ENCODE measurements at regions not wholly inside any gene's neighbourhood (a gene's known extent, or its start where the extent isn't known, plus 50 kb on each side); places are given as distances from the start of the nearest gene placed in this dataset.

DNA sequence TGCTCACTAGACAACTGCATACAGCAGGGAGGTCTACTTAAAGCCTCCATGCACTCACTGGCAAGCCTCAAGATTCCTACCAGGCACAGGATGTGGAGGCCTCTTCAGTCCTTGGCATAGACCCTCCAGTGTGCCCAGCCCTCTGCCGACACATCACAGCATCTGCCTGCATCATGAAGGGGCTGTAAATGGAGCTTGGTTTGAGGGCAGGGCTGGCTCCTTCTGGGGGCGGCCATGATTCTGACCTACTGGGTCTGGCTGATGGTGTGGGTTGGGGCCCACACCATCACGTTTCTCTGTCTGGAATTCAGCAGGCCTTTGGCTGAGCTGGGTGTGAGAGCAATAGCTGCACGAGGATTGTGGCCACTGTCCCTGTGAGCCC is 84.9 kb upstream of the SHB start:
- Histone ChIP-seq H3K4me3 (ENCODE audit: low read length, poor library complexity, severe bottlenecking) (no peak overlapping the region), H4K20me1 (ENCODE audit: insufficient read depth, low read length, poor library complexity, severe bottlenecking) (no peaks in the 10 kb centered on the region), H3K4me1 (ENCODE audit: insufficient read depth, low read length, poor library complexity, severe bottlenecking) (no peaks in the 10 kb centered on the region), H3K9me2 (replicated peaks; ENCODE audit: low read depth, low read length) (no peaks in the 10 kb centered on the region), H3K4me2 (ENCODE audit: low read depth, low read length, poor library complexity, severe bottlenecking) (no peak overlapping the region), H3K9ac (ENCODE audit: low read depth, low read length, poor library complexity, severe bottlenecking) (no peak overlapping the region), H3K27me3 (ENCODE audit: insufficient read depth, low read length, poor library complexity, severe bottlenecking) (no peaks in the 10 kb centered on the region), H3K79me2 (ENCODE audit: insufficient read depth, low read length) (no peaks in the 10 kb centered on the region), H3F3A (ENCODE audit: low read depth) (no peaks in the 10 kb centered on the region), H2AFZ (ENCODE audit: low read length) (no peak overlapping the region), H3K36me3 (ENCODE audit: insufficient read depth, low read length) (no peaks in the 10 kb centered on the region), H3K9me3 (ENCODE audit: insufficient read depth, low read depth, low read length) (no peaks in the 10 kb centered on the region)
- TF ChIP-seq, protein P1, sequence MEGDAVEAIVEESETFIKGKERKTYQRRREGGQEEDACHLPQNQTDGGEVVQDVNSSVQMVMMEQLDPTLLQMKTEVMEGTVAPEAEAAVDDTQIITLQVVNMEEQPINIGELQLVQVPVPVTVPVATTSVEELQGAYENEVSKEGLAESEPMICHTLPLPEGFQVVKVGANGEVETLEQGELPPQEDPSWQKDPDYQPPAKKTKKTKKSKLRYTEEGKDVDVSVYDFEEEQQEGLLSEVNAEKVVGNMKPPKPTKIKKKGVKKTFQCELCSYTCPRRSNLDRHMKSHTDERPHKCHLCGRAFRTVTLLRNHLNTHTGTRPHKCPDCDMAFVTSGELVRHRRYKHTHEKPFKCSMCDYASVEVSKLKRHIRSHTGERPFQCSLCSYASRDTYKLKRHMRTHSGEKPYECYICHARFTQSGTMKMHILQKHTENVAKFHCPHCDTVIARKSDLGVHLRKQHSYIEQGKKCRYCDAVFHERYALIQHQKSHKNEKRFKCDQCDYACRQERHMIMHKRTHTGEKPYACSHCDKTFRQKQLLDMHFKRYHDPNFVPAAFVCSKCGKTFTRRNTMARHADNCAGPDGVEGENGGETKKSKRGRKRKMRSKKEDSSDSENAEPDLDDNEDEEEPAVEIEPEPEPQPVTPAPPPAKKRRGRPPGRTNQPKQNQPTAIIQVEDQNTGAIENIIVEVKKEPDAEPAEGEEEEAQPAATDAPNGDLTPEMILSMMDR (conservative IDR thresholded peaks at IDR 0.05; ENCODE audit: low read length): no peak
- no peak for TF ChIP-seq EZH2phosphoT487 (IDR thresholded peaks at IDR 0.05; ENCODE audit: borderline replicate concordance)

DNA sequence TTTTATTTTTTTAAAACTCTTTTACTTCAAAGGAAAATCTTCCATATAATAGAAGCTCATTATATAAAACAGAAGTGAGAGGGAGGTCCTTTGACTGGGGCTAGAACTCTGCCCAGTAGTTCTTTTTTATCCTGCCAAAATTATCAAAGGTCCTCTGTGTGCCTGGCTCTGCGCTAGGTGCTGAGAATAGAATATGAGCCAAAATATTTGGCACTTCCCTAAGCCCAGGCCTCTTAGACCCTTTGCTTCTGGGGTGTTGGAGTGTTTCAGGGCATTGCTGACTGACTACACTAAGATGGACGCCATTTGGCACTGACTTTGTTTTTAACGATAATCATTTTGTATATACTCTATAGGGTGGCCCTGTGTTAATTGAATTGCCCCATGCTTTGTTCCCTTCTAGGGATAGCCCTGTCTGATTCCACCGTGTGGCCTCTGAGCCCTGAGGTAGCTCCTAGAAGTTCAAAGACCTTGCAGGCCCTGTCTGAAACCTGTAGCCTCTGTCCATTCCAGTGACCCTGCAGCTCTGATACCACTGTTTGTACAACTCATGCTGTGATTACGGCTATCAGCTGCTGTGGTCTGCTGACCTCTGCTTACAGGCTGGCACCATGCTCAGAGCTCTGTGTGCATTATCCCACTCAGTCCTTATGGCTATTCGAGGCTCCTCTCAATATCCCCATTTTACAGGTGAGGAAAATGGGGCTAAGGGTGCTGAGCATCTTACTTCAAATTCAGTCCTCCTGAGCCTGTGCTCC is 84.3 kb upstream of the SHB start:
- TF ChIP-seq EZH2phosphoT487 (IDR thresholded peaks at IDR 0.05; ENCODE audit: borderline replicate concordance): no peak
- TF ChIP-seq, protein P1 (conservative IDR thresholded peaks at IDR 0.05; ENCODE audit: low read length): no peak
- H3F3A ChIP-seq (ENCODE audit: low read depth): no peaks in the 10 kb centered on the region

DNA sequence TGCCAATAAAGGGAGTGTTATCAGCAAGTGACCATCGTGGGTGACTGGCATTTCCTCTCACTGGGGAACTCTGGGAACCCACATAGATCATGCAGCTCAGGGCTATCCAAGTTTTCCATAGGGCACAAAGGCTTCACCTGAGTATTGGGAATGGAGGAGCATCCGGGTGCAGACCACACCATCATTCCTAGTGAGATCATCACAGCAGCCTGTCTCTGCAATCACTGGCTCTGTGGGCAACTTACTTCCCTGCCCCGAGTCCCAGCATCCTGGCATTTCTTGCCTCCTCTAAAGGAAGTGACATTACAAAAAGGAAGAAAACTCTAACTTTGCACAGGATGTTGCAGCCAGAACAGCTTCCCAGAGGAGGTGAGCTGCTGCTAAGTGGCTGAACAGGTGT is 80.6 kb upstream of the SHB start:
- no peaks in the 10 kb centered on the region for H3K27me3 ChIP-seq (ENCODE audit: insufficient read depth, low read length, poor library complexity, severe bottlenecking)
- H3K9ac ChIP-seq (ENCODE audit: low read depth, low read length, poor library complexity, severe bottlenecking): no peak overlapping the region
- H3K9me3 ChIP-seq (ENCODE audit: insufficient read depth, low read depth, low read length): no peaks in the 10 kb centered on the region
- H3K4me2 ChIP-seq (ENCODE audit: low read depth, low read length, poor library complexity, severe bottlenecking): no peak overlapping the region
- H3K9me2 ChIP-seq (replicated peaks; ENCODE audit: low read depth, low read length): no peaks in the 10 kb centered on the region
- H3K4me3 ChIP-seq (ENCODE audit: low read length, poor library complexity, severe bottlenecking): no peak overlapping the region
- H3K79me2 ChIP-seq (ENCODE audit: insufficient read depth, low read length): no peaks in the 10 kb centered on the region
- H3K36me3 ChIP-seq (ENCODE audit: insufficient read depth, low read length): no peaks in the 10 kb centered on the region
- H3K4me1 ChIP-seq (ENCODE audit: insufficient read depth, low read length, poor library complexity, severe bottlenecking): no peaks in the 10 kb centered on the region
- H3F3A ChIP-seq (ENCODE audit: low read depth): no peaks in the 10 kb centered on the region
- H4K20me1 ChIP-seq (ENCODE audit: insufficient read depth, low read length, poor library complexity, severe bottlenecking): no peaks in the 10 kb centered on the region
- TF ChIP-seq, protein P1 (conservative IDR thresholded peaks at IDR 0.05; ENCODE audit: low read length): no peak
- TF ChIP-seq EZH2phosphoT487 (IDR thresholded peaks at IDR 0.05; ENCODE audit: borderline replicate concordance): no peak
- no peak overlapping the region for H2AFZ ChIP-seq (ENCODE audit: low read length)

More for the DNA sequence above, 84.3 kb upstream of the SHB start:
- Histone ChIP-seq H3K79me2 (ENCODE audit: insufficient read depth, low read length) (no peaks in the 10 kb centered on the region), H3K4me1 (ENCODE audit: insufficient read depth, low read length, poor library complexity, severe bottlenecking) (no peaks in the 10 kb centered on the region), H3K4me2 (ENCODE audit: low read depth, low read length, poor library complexity, severe bottlenecking) (no peak overlapping the region), H3K9me3 (ENCODE audit: insufficient read depth, low read depth, low read length) (no peaks in the 10 kb centered on the region), H3K36me3 (ENCODE audit: insufficient read depth, low read length) (no peaks in the 10 kb centered on the region), H3K27me3 (ENCODE audit: insufficient read depth, low read length, poor library complexity, severe bottlenecking) (no peaks in the 10 kb centered on the region), H2AFZ (ENCODE audit: low read length) (no peak overlapping the region), H3K4me3 (ENCODE audit: low read length, poor library complexity, severe bottlenecking) (no peak overlapping the region), H3K9ac (ENCODE audit: low read depth, low read length, poor library complexity, severe bottlenecking) (no peak overlapping the region), H3K9me2 (replicated peaks; ENCODE audit: low read depth, low read length) (no peaks in the 10 kb centered on the region), H4K20me1 (ENCODE audit: insufficient read depth, low read length, poor library complexity, severe bottlenecking) (no peaks in the 10 kb centered on the region)

Measured in Loucy (cell line).